DND-41 (cell line): ENCODE measurements at regions not wholly inside any gene's neighbourhood (a gene's known extent, or its start where the extent isn't known, plus 50 kb on each side); places are given as distances from the start of the nearest gene placed in this dataset.

Experiments
- ATAC-seq: fragments of 200-7000 bp; cut with Tn5 transposase; 3 replicates; pipeline ENCODE4 v1.9.1; 2021; ENCODE audit warnings: low read depth; ENCODE audit not compliant: insufficient read depth
- DNase-seq: peaks from one replicate; pipeline ENCODE4 v3.0.0-alpha.2; 2020
- H2AFZ ChIP-seq: 2 replicates; pipeline ENCODE4 v1.6.0; 2012; ENCODE audit warnings: low read depth, low read length
- H3K27ac ChIP-seq: 2 replicates; pipeline ENCODE4 v1.5.1; 2012; ENCODE audit warnings: low read length, inconsistent platforms
- H3K27me3 ChIP-seq: fragments of 200-600 bp; sonication (generic); 2 replicates; pipeline ENCODE4 v1.6.0; 2012; ENCODE audit warnings: low read length, mild to moderate bottlenecking, inconsistent platforms; ENCODE audit not compliant: insufficient read depth, poor library complexity
- H3K36me3 ChIP-seq: 2 replicates; pipeline ENCODE4 v1.5.1; 2012; ENCODE audit warnings: low read length, inconsistent platforms; ENCODE audit not compliant: insufficient read depth
- H3K4me1 ChIP-seq: 2 replicates; pipeline ENCODE4 v1.5.1; 2012; ENCODE audit warnings: mild to moderate bottlenecking, low read length; ENCODE audit not compliant: insufficient read depth
- H3K4me2 ChIP-seq: 2 replicates; pipeline ENCODE4 v1.6.0; 2012; ENCODE audit warnings: mild to moderate bottlenecking, moderate library complexity, low read length, inconsistent platforms; ENCODE audit not compliant: insufficient read depth
- H3K4me3 ChIP-seq, 2 experiments: fragments of 200-600 bp in 1 of 2; shearing (Covaris generic) in 1 of 2; 2 replicates each; pipeline ENCODE4 v1.5.1; 2012 to 2016; ENCODE audit warnings: inconsistent platforms in 2 of 2, low read length in 2 of 2, mild to moderate bottlenecking in 2 of 2, low read depth in 1 of 2, moderate library complexity in 1 of 2
- H3K79me2 ChIP-seq: 2 replicates; pipeline ENCODE4 v1.6.0; 2012; ENCODE audit warnings: low read length, inconsistent platforms; ENCODE audit not compliant: insufficient read depth
- H3K9ac ChIP-seq: 2 replicates; pipeline ENCODE4 v1.6.0; 2012; ENCODE audit warnings: low read depth, mild to moderate bottlenecking, inconsistent platforms, low read length, moderate library complexity
- H3K9me3 ChIP-seq: 2 replicates; pipeline ENCODE4 v1.5.1; 2012; ENCODE audit warnings: low read length, moderate library complexity, mild to moderate bottlenecking, inconsistent platforms; ENCODE audit not compliant: insufficient read depth, severe bottlenecking
- H4K20me1 ChIP-seq: 2 replicates; pipeline ENCODE4 v1.6.0; 2012; ENCODE audit warnings: low read length; ENCODE audit not compliant: insufficient read depth
- EZH2 ChIP-seq: IDR thresholded peaks from 3 replicates; pipeline ENCODE4 v1.6.1; 2012; ENCODE audit warnings: borderline replicate concordance, low read depth, mild to moderate bottlenecking, moderate library complexity, low read length, inconsistent platforms; ENCODE audit not compliant: severe bottlenecking
- TF ChIP-seq, protein P1 (sequence below): IDR thresholded peaks from 2 replicates; pipeline ENCODE4 v1.5.1; 2012; ENCODE audit warnings: borderline replicate concordance, low read length, moderate library complexity, mild to moderate bottlenecking; ENCODE audit not compliant: poor library complexity, severe bottlenecking; ENCODE audit errors: extremely low read depth

DNA sequence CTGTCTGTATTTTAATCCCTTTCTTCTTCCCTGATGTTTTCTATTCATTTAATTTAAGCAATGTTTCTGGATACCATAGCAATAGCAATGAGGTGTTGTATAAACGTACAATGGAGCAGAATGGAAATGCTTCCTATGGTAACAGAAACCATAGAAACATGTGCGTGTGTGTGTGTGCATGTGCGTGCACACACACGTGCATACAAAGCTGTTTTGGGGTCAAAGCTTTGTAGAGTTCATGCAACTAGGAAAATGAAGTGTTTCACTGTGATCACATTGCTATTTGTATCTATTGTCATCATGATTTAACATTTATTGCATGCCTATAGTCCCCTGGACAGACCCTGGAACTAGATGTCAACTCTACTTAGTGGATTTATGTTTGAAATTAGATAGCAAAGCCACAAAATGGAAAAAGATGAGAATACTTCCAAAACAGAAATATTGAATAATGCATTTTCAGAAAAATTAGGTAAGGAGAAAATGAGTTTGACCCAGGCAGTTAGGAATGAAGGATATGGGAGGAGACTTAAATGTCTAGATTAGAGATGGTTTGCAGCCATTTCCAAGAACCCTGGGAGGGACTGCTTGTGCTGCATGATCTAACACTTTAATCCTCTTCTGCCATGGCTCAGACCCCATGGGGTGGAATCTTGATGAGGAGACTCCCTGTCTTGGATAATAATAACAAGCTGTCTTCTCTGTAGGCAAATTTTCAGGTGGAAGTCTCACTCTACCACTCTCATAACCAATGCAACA, 124.4 kb downstream of the TRMT11 start:
- no peaks in the 10 kb centered on the region for H4K20me1 ChIP-seq
- H3K27ac ChIP-seq, result no peak overlapping the region
- no peaks in the 10 kb centered on the region for H3K79me2 ChIP-seq
- no peak overlapping the region for H2AFZ ChIP-seq
- H3K4me3 ChIP-seq, result no peak overlapping the region
- TF ChIP-seq EZH2, result no peak
- TF ChIP-seq, protein P1, sequence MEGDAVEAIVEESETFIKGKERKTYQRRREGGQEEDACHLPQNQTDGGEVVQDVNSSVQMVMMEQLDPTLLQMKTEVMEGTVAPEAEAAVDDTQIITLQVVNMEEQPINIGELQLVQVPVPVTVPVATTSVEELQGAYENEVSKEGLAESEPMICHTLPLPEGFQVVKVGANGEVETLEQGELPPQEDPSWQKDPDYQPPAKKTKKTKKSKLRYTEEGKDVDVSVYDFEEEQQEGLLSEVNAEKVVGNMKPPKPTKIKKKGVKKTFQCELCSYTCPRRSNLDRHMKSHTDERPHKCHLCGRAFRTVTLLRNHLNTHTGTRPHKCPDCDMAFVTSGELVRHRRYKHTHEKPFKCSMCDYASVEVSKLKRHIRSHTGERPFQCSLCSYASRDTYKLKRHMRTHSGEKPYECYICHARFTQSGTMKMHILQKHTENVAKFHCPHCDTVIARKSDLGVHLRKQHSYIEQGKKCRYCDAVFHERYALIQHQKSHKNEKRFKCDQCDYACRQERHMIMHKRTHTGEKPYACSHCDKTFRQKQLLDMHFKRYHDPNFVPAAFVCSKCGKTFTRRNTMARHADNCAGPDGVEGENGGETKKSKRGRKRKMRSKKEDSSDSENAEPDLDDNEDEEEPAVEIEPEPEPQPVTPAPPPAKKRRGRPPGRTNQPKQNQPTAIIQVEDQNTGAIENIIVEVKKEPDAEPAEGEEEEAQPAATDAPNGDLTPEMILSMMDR, result no peak
- no peak overlapping the region for H3K9ac ChIP-seq
- no peaks in the 10 kb centered on the region for H3K36me3 ChIP-seq
- DNase-seq (no peak), ATAC-seq (no peak)
- H3K4me1 ChIP-seq, result no peaks in the 10 kb centered on the region
- H3K9me3 ChIP-seq, result no peaks in the 10 kb centered on the region
- no peaks in the 10 kb centered on the region for H3K27me3 ChIP-seq
- no peak overlapping the region for H3K4me2 ChIP-seq

DNA sequence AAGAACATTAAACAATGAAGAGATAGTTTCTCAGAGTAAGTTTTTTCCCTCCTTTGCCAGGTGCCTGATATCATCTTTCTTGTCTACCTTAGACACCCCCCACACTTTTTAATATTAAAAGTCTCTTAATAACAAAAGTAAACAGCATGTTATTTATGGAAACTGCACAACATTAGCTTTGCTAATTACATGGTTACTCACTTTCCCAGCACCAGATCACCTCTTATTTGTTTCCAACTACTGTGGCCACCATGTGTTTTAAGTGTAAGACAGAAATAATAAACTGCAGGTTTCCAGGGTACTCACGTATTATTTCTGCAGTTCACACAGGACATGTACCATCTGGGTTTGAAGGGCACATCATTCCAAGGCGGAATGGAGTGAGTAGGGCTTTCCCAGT, 125.0 kb downstream of the TRMT11 start:
- H3K9ac ChIP-seq, result no peak overlapping the region
- H3K4me1 ChIP-seq, result no peaks in the 10 kb centered on the region
- DNase-seq (no peak), ATAC-seq (no peak)
- no peak overlapping the region for H3K4me2 ChIP-seq
- no peak overlapping the region for H2AFZ ChIP-seq
- no peak for TF ChIP-seq EZH2
- TF ChIP-seq, protein P1, result no peak
- no peaks in the 10 kb centered on the region for H4K20me1 ChIP-seq
- no peaks in the 10 kb centered on the region for H3K9me3 ChIP-seq
- no peaks in the 10 kb centered on the region for H3K36me3 ChIP-seq
- no peaks in the 10 kb centered on the region for H3K27me3 ChIP-seq
- H3K27ac ChIP-seq, result no peak overlapping the region
- no peak overlapping the region for H3K4me3 ChIP-seq
- no peaks in the 10 kb centered on the region for H3K79me2 ChIP-seq

DNA sequence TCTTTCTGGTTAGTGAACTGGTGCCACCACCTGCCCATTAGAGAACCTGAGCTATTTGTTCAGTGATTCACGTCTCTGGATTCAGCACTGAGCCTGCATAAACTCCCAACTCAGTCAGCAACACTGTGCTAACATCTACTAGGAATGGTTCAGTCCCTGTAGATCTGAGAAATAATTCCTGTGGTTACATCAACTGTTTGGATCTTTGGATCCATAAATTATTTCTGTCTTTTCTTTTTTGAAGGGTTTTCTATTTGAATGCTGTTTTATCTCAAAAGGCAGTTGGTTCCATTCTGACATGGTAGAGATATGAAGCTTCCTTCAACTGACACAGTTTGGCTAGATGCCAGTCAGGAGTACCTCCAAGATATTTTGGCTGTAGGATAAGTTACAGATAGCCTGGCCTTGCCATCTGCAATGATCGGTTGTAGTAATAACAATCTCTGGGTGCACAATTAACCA, 125.9 kb downstream of the TRMT11 start:
- H3K27me3 ChIP-seq, result no peaks in the 10 kb centered on the region
- H3K4me1 ChIP-seq, result no peaks in the 10 kb centered on the region
- ATAC-seq, result no peak
- no peak overlapping the region for H2AFZ ChIP-seq
- DNase-seq, result no peak
- no peak overlapping the region for H3K4me2 ChIP-seq
- H4K20me1 ChIP-seq, result no peaks in the 10 kb centered on the region
- H3K36me3 ChIP-seq, result no peaks in the 10 kb centered on the region
- no peak overlapping the region for H3K4me3 ChIP-seq
- H3K9me3 ChIP-seq, result no peaks in the 10 kb centered on the region
- no peak for TF ChIP-seq EZH2
- TF ChIP-seq, protein P1, result no peak
- H3K9ac ChIP-seq, result no peak overlapping the region
- H3K27ac ChIP-seq, result no peak overlapping the region
- H3K79me2 ChIP-seq, result no peaks in the 10 kb centered on the region
